Smooth muscle cell (in vitro differentiated cells): ENCODE measurements at regions not wholly inside any gene's neighbourhood (a gene's known extent, or its start where the extent isn't known, plus 50 kb on each side); places are given as distances from the start of the nearest gene placed in this dataset.

Experiments used
- DNase-seq: peaks from one replicate; lab custom pipeline; 2025; ENCODE audit not compliant: unreplicated experiment; lab: John Stamatoyannopoulos, UW
- H2AFZ ChIP-seq: fragments of 200-600 bp; sonication (generic); 2 replicates; pipeline ENCODE4 v1.6.0; 2016; ENCODE audit warnings: antibody characterized with exemption, low read depth, mild to moderate bottlenecking
- H3F3A ChIP-seq: fragments of 200-600 bp; sonication (generic); 2 replicates; pipeline ENCODE4 v1.6.0; 2017; ENCODE audit warnings: antibody characterized with exemption, low read depth
- H3K27ac ChIP-seq: fragments of 200-600 bp; sonication (generic); 2 replicates; pipeline ENCODE4 v1.5.1; 2016; ENCODE audit warnings: low read depth, mild to moderate bottlenecking
- H3K27me3 ChIP-seq: fragments of 200-600 bp; sonication (generic); 2 replicates; pipeline ENCODE4 v1.6.1; 2016; ENCODE audit warnings: low read depth, mild to moderate bottlenecking
- H3K36me3 ChIP-seq: fragments of 200-600 bp; sonication (generic); 2 replicates; pipeline ENCODE4 v1.5.1; 2016; ENCODE audit warnings: low read depth
- H3K4me1 ChIP-seq: fragments of 200-600 bp; sonication (generic); 2 replicates; pipeline ENCODE4 v1.5.1; 2016; ENCODE audit warnings: low read depth
- H3K4me2 ChIP-seq: fragments of 200-600 bp; sonication (generic); 2 replicates; pipeline ENCODE4 v1.6.0; 2016; ENCODE audit warnings: mild to moderate bottlenecking
- H3K4me3 ChIP-seq: fragments of 200-600 bp; sonication (generic); 2 replicates; pipeline ENCODE4 v1.5.1; 2016; ENCODE audit warnings: mild to moderate bottlenecking
- H3K79me2 ChIP-seq: fragments of 200-600 bp; sonication (generic); 2 replicates; pipeline ENCODE4 v1.6.0; 2016; ENCODE audit warnings: low read depth, mild to moderate bottlenecking
- H3K9ac ChIP-seq: fragments of 200-600 bp; sonication (generic); 2 replicates; pipeline ENCODE4 v1.6.0; 2016; ENCODE audit warnings: low read depth
- H3K9me3 ChIP-seq: fragments of 200-600 bp; sonication (generic); replicated peaks from 2 replicates; pipeline ENCODE4 v1.5.1; 2016; ENCODE audit warnings: low read depth
- H4K20me1 ChIP-seq: fragments of 200-600 bp; sonication (generic); 2 replicates; pipeline ENCODE4 v1.6.0; 2016; ENCODE audit warnings: low read depth
- WGBS: methylation state at CpG from one replicate; pipeline ENCODE4 v1.1.7; 2016; ENCODE audit warnings: low lambda C conversion rate; 5-methylcytosine and 5-hydroxymethylcytosine counted together
- TF ChIP-seq, protein P1 (sequence below): fragments of 200-600 bp; sonication (generic); IDR thresholded peaks from 2 replicates; pipeline ENCODE4 v1.5.1; 2017; ENCODE audit warnings: borderline replicate concordance, mild to moderate bottlenecking, antibody characterized with exemption; ENCODE audit not compliant: insufficient read depth, poor library complexity, severe bottlenecking

- 97% methylated on average over 6 of the region's 6 CpGs for WGBS
- peaks cover 4% of the 10 kb centered on the region for H3K4me1 ChIP-seq
- H3K27ac ChIP-seq: no peak overlapping the region
- no peaks in the 10 kb centered on the region for H3K79me2 ChIP-seq
- H4K20me1 ChIP-seq: no peaks in the 10 kb centered on the region
- no peak overlapping the region for H3K4me2 ChIP-seq
- H3K9me3 ChIP-seq: no peaks in the 10 kb centered on the region
- H3K4me3 ChIP-seq: no peak overlapping the region
- H3K9ac ChIP-seq: no peak overlapping the region
- no peaks in the 10 kb centered on the region for H3K27me3 ChIP-seq
- TF ChIP-seq, protein P1, sequence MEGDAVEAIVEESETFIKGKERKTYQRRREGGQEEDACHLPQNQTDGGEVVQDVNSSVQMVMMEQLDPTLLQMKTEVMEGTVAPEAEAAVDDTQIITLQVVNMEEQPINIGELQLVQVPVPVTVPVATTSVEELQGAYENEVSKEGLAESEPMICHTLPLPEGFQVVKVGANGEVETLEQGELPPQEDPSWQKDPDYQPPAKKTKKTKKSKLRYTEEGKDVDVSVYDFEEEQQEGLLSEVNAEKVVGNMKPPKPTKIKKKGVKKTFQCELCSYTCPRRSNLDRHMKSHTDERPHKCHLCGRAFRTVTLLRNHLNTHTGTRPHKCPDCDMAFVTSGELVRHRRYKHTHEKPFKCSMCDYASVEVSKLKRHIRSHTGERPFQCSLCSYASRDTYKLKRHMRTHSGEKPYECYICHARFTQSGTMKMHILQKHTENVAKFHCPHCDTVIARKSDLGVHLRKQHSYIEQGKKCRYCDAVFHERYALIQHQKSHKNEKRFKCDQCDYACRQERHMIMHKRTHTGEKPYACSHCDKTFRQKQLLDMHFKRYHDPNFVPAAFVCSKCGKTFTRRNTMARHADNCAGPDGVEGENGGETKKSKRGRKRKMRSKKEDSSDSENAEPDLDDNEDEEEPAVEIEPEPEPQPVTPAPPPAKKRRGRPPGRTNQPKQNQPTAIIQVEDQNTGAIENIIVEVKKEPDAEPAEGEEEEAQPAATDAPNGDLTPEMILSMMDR: no peak
- no peak for DNase-seq
- no peaks in the 10 kb centered on the region for H3F3A ChIP-seq
- no peak overlapping the region for H2AFZ ChIP-seq
- H3K36me3 ChIP-seq: no peaks in the 10 kb centered on the region
Measured at GRCh38 chr6:139625081-139625939, 250.9 kb upstream of the CITED2 start.

- H2AFZ ChIP-seq: peak overlapping the region; percentile 22
Measured at GRCh38 chr6:139623372-139623771, 248.9 kb upstream of the CITED2 start.

GRCh38 chr6:139613496-139613895, 239.0 kb upstream of the CITED2 start:
- H3K9me3 ChIP-seq: no peaks in the 10 kb centered on the region
- H3K36me3 ChIP-seq: no peaks in the 10 kb centered on the region
- DNase-seq: no peak
- H3K79me2 ChIP-seq: no peaks in the 10 kb centered on the region
- no peaks in the 10 kb centered on the region for H4K20me1 ChIP-seq
- no peaks in the 10 kb centered on the region for H3K27me3 ChIP-seq
- no peak overlapping the region for H3K9ac ChIP-seq
- WGBS: 97% methylated on average over 1 of the region's 1 CpG
- H3K4me1 ChIP-seq: peaks cover 3% of the 10 kb centered on the region
- H3K27ac ChIP-seq: no peak overlapping the region
- no peaks in the 10 kb centered on the region for H3F3A ChIP-seq
- no peak overlapping the region for H3K4me3 ChIP-seq
- TF ChIP-seq, protein P1: no peak
- no peak overlapping the region for H3K4me2 ChIP-seq
- H2AFZ ChIP-seq: no peak overlapping the region

More at GRCh38 chr6:139623372-139623771, 248.9 kb upstream of the CITED2 start:
- 77% methylated on average over 4 of the region's 4 CpGs for WGBS
- TF ChIP-seq, protein P1: no peak
- no peak overlapping the region for H3K27ac ChIP-seq
- H3K36me3 ChIP-seq: no peaks in the 10 kb centered on the region
- H3K27me3 ChIP-seq: no peaks in the 10 kb centered on the region
- no peak overlapping the region for H3K9ac ChIP-seq
- H3F3A ChIP-seq: no peaks in the 10 kb centered on the region
- no peaks in the 10 kb centered on the region for H3K9me3 ChIP-seq
- H4K20me1 ChIP-seq: no peaks in the 10 kb centered on the region
- DNase-seq: no peak
- peaks cover 4% of the 10 kb centered on the region for H3K4me1 ChIP-seq
- H3K79me2 ChIP-seq: no peaks in the 10 kb centered on the region
- H3K4me2 ChIP-seq: no peak overlapping the region
- no peak overlapping the region for H3K4me3 ChIP-seq

GRCh38 chr6:139612135-139612465, 237.7 kb upstream of the CITED2 start:
- H3K4me2 ChIP-seq: no peak overlapping the region
- TF ChIP-seq, protein P1: no peak
- no peak overlapping the region for H3K27ac ChIP-seq
- H3K36me3 ChIP-seq: no peaks in the 10 kb centered on the region
- H3K79me2 ChIP-seq: no peaks in the 10 kb centered on the region
- H3K4me3 ChIP-seq: no peak overlapping the region
- H3K4me1 ChIP-seq: peaks cover 13% of the 10 kb centered on the region
- no peaks in the 10 kb centered on the region for H4K20me1 ChIP-seq
- no peak overlapping the region for H3K9ac ChIP-seq
- no peaks in the 10 kb centered on the region for H3F3A ChIP-seq
- no peaks in the 10 kb centered on the region for H3K27me3 ChIP-seq
- no peak overlapping the region for H2AFZ ChIP-seq
- H3K9me3 ChIP-seq: no peaks in the 10 kb centered on the region
- no peak for DNase-seq
